Brain pericyte (primary cell): ENCODE measurements at regions not wholly inside any gene's neighbourhood (a gene's known extent, or its start where the extent isn't known, plus 50 kb on each side); places are given as distances from the start of the nearest gene placed in this dataset.
"Not testable (repeated sequence)": the region's sequence is repeated elsewhere in the genome, so short reads cannot be mapped to it uniquely, and the experiment has no call there.

Experiments used
- DNase-seq: peaks from one replicate; pipeline ENCODE4 v3.0.0-alpha.2; 2012; ENCODE audit warnings: low read depth, low spot score

- not testable (repeated sequence) for DNase-seq
These were observed 81.1 kb downstream of the THSD1 start for GRCh38 chr13:52324831-52325230.

GRCh38 chr13:52319876-52320275 lies 86.1 kb downstream of the THSD1 start:
- DNase-seq: no peak

- DNase-seq: not testable (repeated sequence)
These were observed 96.1 kb downstream of the THSD1 start for GRCh38 chr13:52309833-52310232.

- not testable (repeated sequence) for DNase-seq
These were observed 99.6 kb downstream of the THSD1 start for GRCh38 chr13:52306336-52306735.

GRCh38 chr13:52303098-52303497 lies 102.9 kb downstream of the THSD1 start:
- DNase-seq: not testable (repeated sequence)

GRCh38 chr13:52302688-52303087 lies 103.3 kb downstream of the THSD1 start:
- DNase-seq: not testable (repeated sequence)

- not testable (repeated sequence) for DNase-seq
These were observed 104.1 kb downstream of the THSD1 start for GRCh38 chr13:52301810-52302400.

GRCh38 chr13:52298079-52298661 lies 107.8 kb downstream of the THSD1 start:
- DNase-seq: not testable (repeated sequence)

- DNase-seq: not testable (repeated sequence)
These were observed 117.1 kb downstream of the THSD1 start for GRCh38 chr13:52288891-52289290.

GRCh38 chr13:52281387-52281786 lies 122.0 kb upstream of the NEK3 start:
- DNase-seq: not testable (repeated sequence)

- not testable (repeated sequence) for DNase-seq
These were observed 120.0 kb upstream of the NEK3 start for GRCh38 chr13:52279408-52279807.

GRCh38 chr13:52254299-52254698 lies 94.9 kb upstream of the NEK3 start:
- not testable (repeated sequence) for DNase-seq

GRCh38 chr13:52240752-52241151 lies 81.4 kb upstream of the NEK3 start:
- not testable (repeated sequence) for DNase-seq

- peak; percentile 8 for DNase-seq
These were observed 76.7 kb upstream of the NEK3 start for GRCh38 chr13:52235900-52236595.

- DNase-seq: not testable (repeated sequence)
These were observed 75.5 kb upstream of the NEK3 start for GRCh38 chr13:52234928-52235327.

GRCh38 chr13:52223063-52223462 lies 63.7 kb upstream of the NEK3 start:
- DNase-seq: not testable (repeated sequence)

GRCh38 chr13:52213920-52214319 lies 54.5 kb upstream of the NEK3 start:
- not testable (repeated sequence) for DNase-seq

- not testable (repeated sequence) for DNase-seq
These were observed 53.5 kb upstream of the NEK3 start for GRCh38 chr13:52212886-52213285.

- DNase-seq: not testable (repeated sequence)
These were observed 52.0 kb upstream of the NEK3 start for GRCh38 chr13:52211416-52211776.

GRCh38 chr13:52210564-52211415 lies 51.4 kb upstream of the NEK3 start:
- DNase-seq: not testable (repeated sequence)
